ENCODE measurements at regions not wholly inside any gene's neighbourhood (a gene's known extent, or its start where the extent isn't known, plus 50 kb on each side); places are given as distances from the start of the nearest gene placed in this dataset.

- Mint-ChIP-seq H3K27ac (peak overlapping the region; percentile 60), H3K9me3 (no peaks in the 10 kb centered on the region), H3K4me3 (no peak overlapping the region), H3K36me3 (ENCODE audit: low read depth) (no peaks in the 10 kb centered on the region), H3K27me3 (no peaks in the 10 kb centered on the region), H3K4me1 (ENCODE audit: low read depth) (peaks cover 11% of the 10 kb centered on the region)
- intact Hi-C loops (cut with micrococcal nuclease), result no loop called here
These were observed 142.8 kb upstream of the TMCC3 start for GRCh38 chr12:94793191-94793595.

- intact Hi-C loops (cut with micrococcal nuclease), result no loop called here
- Mint-ChIP-seq H3K27me3 (no peaks in the 10 kb centered on the region), H3K27ac (peak overlapping the region; percentile 60), H3K36me3 (ENCODE audit: low read depth) (no peaks in the 10 kb centered on the region), H3K9me3 (no peaks in the 10 kb centered on the region), H3K4me3 (no peak overlapping the region), H3K4me1 (ENCODE audit: low read depth) (peaks cover 11% of the 10 kb centered on the region)
These were observed 142.3 kb upstream of the TMCC3 start for GRCh38 chr12:94792693-94793092.

- Mint-ChIP-seq H3K4me3 (no peak overlapping the region), H3K9me3 (no peaks in the 10 kb centered on the region), H3K27ac (no peak overlapping the region), H3K36me3 (ENCODE audit: low read depth) (no peaks in the 10 kb centered on the region), H3K4me1 (ENCODE audit: low read depth) (peaks cover 11% of the 10 kb centered on the region), H3K27me3 (no peaks in the 10 kb centered on the region)
- intact Hi-C loops (cut with micrococcal nuclease), result no loop called here
These were observed 141.6 kb upstream of the TMCC3 start for GRCh38 chr12:94791933-94792332.

- Mint-ChIP-seq H3K36me3 (ENCODE audit: low read depth) (no peaks in the 10 kb centered on the region), H3K9me3 (no peaks in the 10 kb centered on the region), H3K4me3 (no peak overlapping the region), H3K27ac (no peak overlapping the region), H3K4me1 (ENCODE audit: low read depth) (peaks cover 11% of the 10 kb centered on the region), H3K27me3 (no peaks in the 10 kb centered on the region)
- intact Hi-C loops (cut with micrococcal nuclease), result no loop called here
These were observed 140.5 kb upstream of the TMCC3 start for GRCh38 chr12:94790825-94791224.

- Mint-ChIP-seq H3K27ac (no peak overlapping the region), H3K4me3 (no peak overlapping the region), H3K27me3 (no peaks in the 10 kb centered on the region), H3K4me1 (ENCODE audit: low read depth) (peaks cover 11% of the 10 kb centered on the region), H3K9me3 (no peaks in the 10 kb centered on the region), H3K36me3 (ENCODE audit: low read depth) (no peaks in the 10 kb centered on the region)
- intact Hi-C loops (cut with micrococcal nuclease), result no loop called here
These were observed 140.0 kb upstream of the TMCC3 start for GRCh38 chr12:94790370-94790769.

- intact Hi-C loops (cut with micrococcal nuclease), result no loop called here
- Mint-ChIP-seq H3K27ac (no peak overlapping the region), H3K4me3 (no peak overlapping the region), H3K27me3 (no peaks in the 10 kb centered on the region), H3K4me1 (ENCODE audit: low read depth) (peaks cover 11% of the 10 kb centered on the region), H3K9me3 (no peaks in the 10 kb centered on the region), H3K36me3 (ENCODE audit: low read depth) (no peaks in the 10 kb centered on the region)
These were observed 139.3 kb upstream of the TMCC3 start for GRCh38 chr12:94789510-94790225.

GRCh38 chr12:94788298-94788697 lies 137.9 kb upstream of the TMCC3 start:
- Mint-ChIP-seq H3K9me3 (no peaks in the 10 kb centered on the region), H3K27ac (no peak overlapping the region), H3K4me3 (no peak overlapping the region), H3K36me3 (ENCODE audit: low read depth) (no peaks in the 10 kb centered on the region), H3K4me1 (ENCODE audit: low read depth) (peaks cover 11% of the 10 kb centered on the region), H3K27me3 (no peaks in the 10 kb centered on the region)
- intact Hi-C loops (cut with micrococcal nuclease), result no loop called here

- Mint-ChIP-seq H3K4me1 (ENCODE audit: low read depth) (no peaks in the 10 kb centered on the region), H3K27ac (no peak overlapping the region), H3K27me3 (no peaks in the 10 kb centered on the region), H3K9me3 (no peaks in the 10 kb centered on the region), H3K4me3 (no peak overlapping the region), H3K36me3 (ENCODE audit: low read depth) (no peaks in the 10 kb centered on the region)
- intact Hi-C loops (cut with micrococcal nuclease), result no loop called here
These were observed 136.5 kb upstream of the TMCC3 start for GRCh38 chr12:94786906-94787305.

- intact Hi-C loops (cut with micrococcal nuclease), result no loop called here
- no peaks in the 10 kb centered on the region for H3K36me3 Mint-ChIP-seq (ENCODE audit: low read depth)
- H3K4me1 Mint-ChIP-seq (ENCODE audit: low read depth), result no peaks in the 10 kb centered on the region
- H3K4me3 Mint-ChIP-seq, result no peak overlapping the region
- no peak overlapping the region for H3K27ac Mint-ChIP-seq
- H3K9me3 Mint-ChIP-seq, result no peaks in the 10 kb centered on the region
- H3K27me3 Mint-ChIP-seq, result no peaks in the 10 kb centered on the region
These were observed 133.5 kb upstream of the TMCC3 start for GRCh38 chr12:94783862-94784261.

- H3K27ac Mint-ChIP-seq, result no peak overlapping the region
- no peaks in the 10 kb centered on the region for H3K4me1 Mint-ChIP-seq (ENCODE audit: low read depth)
- intact Hi-C loops (cut with micrococcal nuclease), result no loop called here
- no peaks in the 10 kb centered on the region for H3K36me3 Mint-ChIP-seq (ENCODE audit: low read depth)
- no peak overlapping the region for H3K4me3 Mint-ChIP-seq
- no peaks in the 10 kb centered on the region for H3K27me3 Mint-ChIP-seq
- H3K9me3 Mint-ChIP-seq, result no peaks in the 10 kb centered on the region
These were observed 133.0 kb upstream of the TMCC3 start for GRCh38 chr12:94783343-94783742.

- H3K27ac Mint-ChIP-seq, result no peak overlapping the region
- H3K36me3 Mint-ChIP-seq (ENCODE audit: low read depth), result no peaks in the 10 kb centered on the region
- peaks cover 4% of the 10 kb centered on the region for H3K27me3 Mint-ChIP-seq
- H3K4me3 Mint-ChIP-seq, result no peak overlapping the region
- intact Hi-C loops (cut with micrococcal nuclease), result no loop called here
- no peaks in the 10 kb centered on the region for H3K9me3 Mint-ChIP-seq
- H3K4me1 Mint-ChIP-seq (ENCODE audit: low read depth), result peaks cover 6% of the 10 kb centered on the region
These were observed 131.5 kb upstream of the TMCC3 start for GRCh38 chr12:94781835-94782234.

GRCh38 chr12:94779485-94779884 lies 129.1 kb upstream of the TMCC3 start:
- peaks cover 6% of the 10 kb centered on the region for H3K4me1 Mint-ChIP-seq (ENCODE audit: low read depth)
- no peak overlapping the region for H3K27ac Mint-ChIP-seq
- H3K9me3 Mint-ChIP-seq, result no peaks in the 10 kb centered on the region
- peaks cover 8% of the 10 kb centered on the region for H3K27me3 Mint-ChIP-seq
- intact Hi-C loops (cut with micrococcal nuclease), result no loop called here
- no peak overlapping the region for H3K4me3 Mint-ChIP-seq
- H3K36me3 Mint-ChIP-seq (ENCODE audit: low read depth), result no peaks in the 10 kb centered on the region

- Mint-ChIP-seq H3K27me3 (peaks cover 8% of the 10 kb centered on the region), H3K9me3 (no peaks in the 10 kb centered on the region), H3K4me1 (ENCODE audit: low read depth) (peaks cover 6% of the 10 kb centered on the region), H3K27ac (no peak overlapping the region), H3K36me3 (ENCODE audit: low read depth) (no peaks in the 10 kb centered on the region), H3K4me3 (no peak overlapping the region)
- intact Hi-C loops (cut with micrococcal nuclease), result no loop called here
These were observed 127.6 kb upstream of the TMCC3 start for GRCh38 chr12:94777936-94778335.

GRCh38 chr12:94775710-94776109 lies 125.4 kb upstream of the TMCC3 start:
- intact Hi-C loops (cut with micrococcal nuclease), result no loop called here
- H3K36me3 Mint-ChIP-seq (ENCODE audit: low read depth), result no peaks in the 10 kb centered on the region
- peaks cover 8% of the 10 kb centered on the region for H3K27me3 Mint-ChIP-seq
- H3K4me1 Mint-ChIP-seq (ENCODE audit: low read depth), result peaks cover 6% of the 10 kb centered on the region
- no peak overlapping the region for H3K4me3 Mint-ChIP-seq
- H3K9me3 Mint-ChIP-seq, result no peaks in the 10 kb centered on the region
- no peak overlapping the region for H3K27ac Mint-ChIP-seq

- intact Hi-C loops (cut with micrococcal nuclease), result no loop called here
- no peaks in the 10 kb centered on the region for H3K9me3 Mint-ChIP-seq
These were observed 121.4 kb upstream of the TMCC3 start for GRCh38 chr12:94771741-94772140.

More at GRCh38 chr12:94771741-94772140, 121.4 kb upstream of the TMCC3 start:
- H3K4me3 Mint-ChIP-seq, result no peak overlapping the region
- no peaks in the 10 kb centered on the region for H3K36me3 Mint-ChIP-seq (ENCODE audit: low read depth)
- H3K4me1 Mint-ChIP-seq (ENCODE audit: low read depth), result peaks cover 10% of the 10 kb centered on the region
- no peak overlapping the region for H3K27ac Mint-ChIP-seq
- H3K27me3 Mint-ChIP-seq, result peaks cover 13% of the 10 kb centered on the region
